DMS79 treated with DMSO at 0.1 percent for 48 hours (cell line): ENCODE measurements at regions not wholly inside any gene's neighbourhood (a gene's known extent, or its start where the extent isn't known, plus 50 kb on each side); places are given as distances from the start of the nearest gene placed in this dataset.

ENCODE experiments used
- DNase-seq: peaks from one replicate; lab custom pipeline; 2025; lab: John Stamatoyannopoulos, UW

DNA sequence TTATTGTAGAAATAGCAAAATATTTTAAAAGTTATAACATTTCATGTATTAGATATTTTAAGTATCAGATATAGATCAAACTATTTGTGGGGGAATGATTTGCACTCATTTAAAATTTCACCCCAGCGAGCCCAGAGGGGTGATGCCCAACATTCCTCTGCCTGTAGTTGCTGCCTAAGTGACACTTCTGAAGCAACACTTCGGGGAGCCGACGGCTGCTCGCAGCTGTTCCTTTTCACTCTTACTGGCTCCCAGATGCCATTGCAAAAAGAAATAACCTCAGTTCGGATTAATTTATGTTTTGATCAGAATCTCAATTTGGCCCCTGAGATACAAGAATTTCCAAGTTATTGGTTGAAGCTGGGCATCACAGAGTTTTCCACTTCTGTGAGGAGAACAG lies 603.8 kb downstream of the PLCL1 start:
- DNase-seq = no peak

DNA sequence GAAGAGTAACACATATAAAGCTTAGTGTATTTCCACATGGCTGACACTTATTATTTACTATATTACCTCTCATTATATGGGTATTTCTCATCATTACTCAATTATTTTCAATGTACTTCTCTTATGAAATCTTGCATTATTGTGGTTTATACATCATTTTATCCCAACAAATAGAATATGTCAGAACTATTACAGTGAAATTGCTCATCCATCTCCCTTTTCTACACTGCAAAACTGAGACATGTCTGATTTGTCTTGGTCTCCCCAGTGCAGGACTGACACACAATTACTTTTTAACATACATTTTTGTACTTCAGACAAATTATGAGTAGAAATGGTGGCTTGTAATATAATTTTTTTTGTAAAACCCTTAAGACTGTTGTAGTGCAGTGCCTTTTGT lies 600.9 kb downstream of the PLCL1 start:
- no peak for DNase-seq

DNA sequence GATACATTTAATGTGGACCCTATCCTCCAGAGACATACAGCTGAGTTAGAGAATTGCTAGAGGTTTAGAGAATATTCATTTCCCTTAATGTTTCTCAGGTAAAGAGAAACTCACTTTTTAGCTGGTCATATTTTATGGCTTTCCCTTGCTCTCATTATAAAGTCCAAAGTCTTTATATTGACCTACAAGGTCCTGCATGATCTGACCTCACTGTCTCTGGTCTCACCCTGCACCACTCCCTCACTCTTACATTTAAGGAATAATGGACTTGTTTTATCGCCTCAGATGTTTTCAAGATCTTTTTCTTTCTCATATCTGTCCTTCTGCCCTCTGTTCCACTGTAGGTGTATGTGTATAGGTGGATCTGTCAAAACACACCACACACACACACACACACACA lies 597.3 kb downstream of the PLCL1 start:
- DNase-seq = no peak

DNA sequence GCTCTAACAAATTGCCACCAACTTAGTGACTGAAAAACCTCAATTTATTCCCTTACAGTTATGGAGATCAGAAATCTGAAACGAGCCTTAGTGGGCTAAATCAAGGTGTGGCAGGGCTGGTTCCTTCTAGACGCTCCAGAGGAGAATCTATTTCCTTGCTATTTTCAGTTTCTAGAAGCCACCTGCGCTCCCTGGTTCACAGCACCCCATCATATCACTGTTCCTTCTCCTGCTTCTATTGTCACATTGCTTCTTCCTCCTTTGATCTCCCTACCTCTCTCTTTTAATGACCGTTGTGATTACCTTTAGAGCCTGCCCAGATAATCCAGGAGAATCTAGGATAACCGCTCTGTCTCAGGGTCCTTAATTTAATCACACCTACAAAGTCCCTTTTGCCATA lies 596.6 kb downstream of the PLCL1 start:
- no peak for DNase-seq

DNA sequence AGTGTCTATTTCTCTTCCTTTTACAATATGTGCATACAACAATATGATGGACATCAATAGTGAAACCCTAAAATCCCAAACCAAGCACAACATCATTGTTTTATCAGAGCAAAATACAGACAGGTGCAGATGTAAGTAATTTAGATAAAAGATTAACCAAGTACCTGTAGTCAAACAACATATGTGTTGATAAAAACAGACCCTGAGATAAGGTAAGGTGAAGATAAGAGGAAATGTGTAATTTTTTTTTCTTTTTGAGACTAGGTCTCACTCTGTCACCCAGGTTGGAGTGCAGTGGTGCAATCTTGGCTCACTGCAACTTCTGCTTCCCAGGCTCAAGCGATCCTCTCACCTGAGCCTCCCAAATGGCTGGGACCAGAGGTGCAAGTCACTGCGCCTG lies 589.8 kb downstream of the PLCL1 start:
- no peak for DNase-seq

DNA sequence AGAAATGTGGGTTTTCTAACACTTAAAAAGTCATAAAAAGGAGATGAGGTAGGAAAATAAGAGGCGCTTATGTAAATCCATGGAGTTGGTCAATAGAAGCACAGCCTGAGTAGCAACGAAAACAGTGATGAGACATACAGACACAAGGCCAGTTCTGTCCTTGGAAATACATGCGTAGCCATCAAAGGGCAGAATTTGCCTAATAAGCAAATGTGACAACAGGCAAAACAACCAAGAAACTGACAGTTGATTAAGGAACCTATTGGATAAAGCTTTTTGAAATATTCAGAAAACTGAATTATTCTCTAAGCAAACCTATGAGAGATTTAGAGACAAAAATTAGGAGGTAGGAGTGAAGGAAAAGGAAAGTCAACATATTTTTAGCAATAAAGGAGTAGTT lies 586.3 kb downstream of the PLCL1 start:
- no peak for DNase-seq

DNA sequence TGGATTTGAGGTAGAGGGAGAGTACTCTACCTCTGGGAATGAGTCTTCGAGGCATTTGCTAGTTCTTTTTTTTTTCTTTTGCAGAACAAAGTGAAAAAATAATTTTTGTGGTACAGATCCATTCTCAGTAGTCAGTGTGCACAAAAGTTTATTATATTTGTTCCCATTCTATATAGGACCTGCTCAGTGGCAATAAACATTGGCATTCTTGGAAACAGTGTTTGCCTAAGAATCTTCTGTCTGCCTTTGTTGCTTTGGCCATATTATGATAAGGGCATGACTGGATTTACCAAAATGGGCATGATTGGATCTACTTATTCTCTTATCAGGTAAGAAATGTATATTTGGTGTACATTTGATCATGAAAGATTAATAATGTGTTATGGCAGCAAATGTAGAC lies 583.3 kb downstream of the PLCL1 start:
- no peak for DNase-seq

DNA sequence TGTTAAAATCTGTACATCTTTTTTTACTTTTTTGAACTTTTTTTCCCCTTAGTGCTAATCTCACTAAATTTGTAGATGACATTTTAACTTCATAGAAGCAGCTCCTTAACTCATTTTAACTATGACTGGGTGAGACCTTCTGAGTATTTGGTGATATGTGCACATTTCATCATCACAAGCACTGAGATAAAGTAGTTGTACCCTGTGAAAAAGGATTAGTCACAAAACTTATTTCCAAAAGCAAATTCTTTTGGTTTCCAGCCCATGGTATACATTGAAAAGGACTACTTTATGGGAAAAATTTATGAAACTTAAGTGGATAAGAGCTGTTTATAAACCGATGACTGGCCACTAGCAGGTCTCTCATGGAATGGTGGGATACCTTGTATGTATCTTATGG lies 581.5 kb downstream of the PLCL1 start:
- DNase-seq = no peak

DNA sequence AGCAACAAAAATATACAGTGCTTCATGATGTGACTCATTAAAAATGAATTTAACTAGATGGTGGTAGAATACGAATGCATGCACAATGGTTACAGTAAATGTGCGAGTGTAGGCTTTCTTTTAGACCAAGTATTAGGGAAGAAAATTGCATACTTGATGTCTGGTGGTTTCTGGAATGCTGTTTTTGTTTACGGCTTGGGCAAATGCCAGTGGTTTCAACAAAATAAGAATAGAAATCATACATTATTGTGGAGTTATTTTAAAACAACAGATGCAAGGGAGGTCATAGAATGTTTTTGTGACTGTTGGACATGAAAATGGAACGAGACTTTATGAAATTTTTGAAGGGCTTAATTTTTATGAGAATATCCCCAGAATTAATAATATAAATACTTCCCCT lies 580.9 kb downstream of the PLCL1 start:
- DNase-seq = no peak

DNA sequence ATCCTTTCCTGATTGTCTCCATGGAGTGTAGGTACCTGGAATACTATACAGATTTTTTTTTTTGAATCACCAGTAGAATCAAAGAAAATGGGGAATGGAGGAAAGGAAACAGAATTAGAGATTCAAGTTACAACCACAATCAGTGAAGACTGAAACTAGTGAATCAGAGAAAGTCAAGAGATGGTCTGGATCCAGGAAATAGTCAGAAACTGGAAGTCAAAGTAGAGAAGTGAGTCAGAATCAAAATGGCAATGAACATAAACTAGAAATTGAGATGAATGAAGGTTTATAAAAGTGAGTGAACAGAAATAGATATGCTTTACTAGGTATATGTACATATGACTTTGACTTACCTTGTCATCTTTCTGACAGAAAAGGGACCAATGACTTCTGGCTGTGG lies 579.0 kb downstream of the PLCL1 start:
- no peak for DNase-seq

DNA sequence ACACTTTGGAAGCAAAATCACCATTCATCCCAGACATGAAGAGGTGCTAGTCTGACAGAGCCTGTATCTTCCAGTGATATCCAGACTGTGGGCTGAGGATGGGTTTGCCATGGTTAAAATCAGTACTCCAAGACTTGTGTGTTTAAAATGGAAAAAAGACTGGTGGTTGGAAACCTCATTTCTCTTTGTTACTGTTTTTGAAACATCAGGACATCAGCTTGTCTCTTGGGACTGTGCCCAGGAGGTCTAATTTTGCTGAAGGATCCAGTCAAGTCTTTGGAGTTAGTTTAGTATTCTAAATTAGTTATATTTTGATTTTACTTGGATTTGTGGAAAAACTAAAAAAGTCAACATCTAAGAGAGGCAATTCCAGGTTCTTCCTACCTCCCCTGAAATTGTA lies 578.4 kb downstream of the PLCL1 start:
- no peak for DNase-seq

DNA sequence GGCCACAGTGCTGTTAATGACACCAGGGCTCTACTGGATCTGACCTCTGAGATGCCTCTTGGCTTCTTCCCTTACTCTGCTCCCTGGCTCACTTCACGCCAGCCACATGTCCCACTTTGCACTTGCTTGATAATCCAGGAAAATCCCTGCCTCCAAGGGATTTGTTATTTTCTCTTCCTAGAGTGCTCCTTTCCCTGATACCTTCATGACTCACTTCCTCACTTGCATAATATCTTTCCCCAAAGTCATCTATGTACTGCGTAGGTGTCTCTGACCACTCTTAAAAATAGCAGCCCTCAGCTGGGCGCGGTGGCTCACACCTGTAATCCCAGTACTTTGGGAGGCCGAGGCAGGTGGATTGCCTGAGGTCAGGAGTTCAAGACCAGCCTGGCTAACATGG lies 572.3 kb downstream of the PLCL1 start:
- no peak for DNase-seq

DNA sequence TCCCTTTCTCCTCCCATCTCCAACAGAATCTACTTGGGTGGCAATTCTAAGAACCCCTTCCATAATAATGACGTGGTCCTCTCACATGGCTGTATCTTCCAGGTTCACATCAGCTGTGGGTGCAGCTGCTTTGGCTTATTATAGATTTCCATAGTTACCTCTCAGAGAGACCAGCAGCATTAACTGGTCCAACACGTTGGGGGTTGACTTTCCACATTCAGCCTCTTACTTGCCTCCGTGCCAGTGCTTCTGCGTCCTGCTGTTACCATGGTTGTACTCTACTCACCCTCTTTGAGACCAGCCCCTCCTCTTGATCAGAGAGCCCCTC lies 570.7 kb downstream of the PLCL1 start:
- no peak for DNase-seq

DNA sequence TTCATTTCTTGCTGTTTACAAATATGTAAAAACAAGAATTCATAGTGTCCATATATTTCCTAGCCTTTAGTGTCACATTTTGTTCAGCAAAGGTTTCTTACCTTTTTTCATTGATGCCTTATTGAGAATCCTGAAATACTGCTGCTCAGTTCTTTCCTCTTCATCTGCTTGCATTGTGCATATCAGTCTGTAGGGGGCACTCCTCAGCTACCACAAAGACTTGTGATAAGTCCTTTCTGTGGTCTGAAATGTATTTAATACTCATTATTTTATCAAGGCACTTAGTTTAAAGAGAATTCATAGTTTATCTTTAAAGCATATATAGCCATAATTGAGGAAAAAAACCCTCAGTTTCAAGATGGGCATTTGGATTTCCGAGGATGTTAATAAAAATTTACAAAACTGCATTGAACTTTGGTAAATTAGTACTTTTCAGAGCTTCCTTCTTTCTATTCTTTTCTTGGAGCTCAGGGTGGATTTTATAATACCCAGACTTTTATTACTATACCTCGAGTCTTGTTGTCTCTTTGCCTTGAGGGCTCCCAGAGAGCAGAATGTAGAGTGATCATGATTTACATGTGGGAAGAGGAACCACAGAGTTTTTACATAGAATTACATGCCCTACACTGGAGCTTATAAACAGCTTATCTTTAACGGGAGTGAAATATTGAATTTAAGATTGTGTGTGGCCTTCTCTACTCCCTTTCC lies 570.1 kb downstream of the PLCL1 start:
- DNase-seq = no peak

DNA sequence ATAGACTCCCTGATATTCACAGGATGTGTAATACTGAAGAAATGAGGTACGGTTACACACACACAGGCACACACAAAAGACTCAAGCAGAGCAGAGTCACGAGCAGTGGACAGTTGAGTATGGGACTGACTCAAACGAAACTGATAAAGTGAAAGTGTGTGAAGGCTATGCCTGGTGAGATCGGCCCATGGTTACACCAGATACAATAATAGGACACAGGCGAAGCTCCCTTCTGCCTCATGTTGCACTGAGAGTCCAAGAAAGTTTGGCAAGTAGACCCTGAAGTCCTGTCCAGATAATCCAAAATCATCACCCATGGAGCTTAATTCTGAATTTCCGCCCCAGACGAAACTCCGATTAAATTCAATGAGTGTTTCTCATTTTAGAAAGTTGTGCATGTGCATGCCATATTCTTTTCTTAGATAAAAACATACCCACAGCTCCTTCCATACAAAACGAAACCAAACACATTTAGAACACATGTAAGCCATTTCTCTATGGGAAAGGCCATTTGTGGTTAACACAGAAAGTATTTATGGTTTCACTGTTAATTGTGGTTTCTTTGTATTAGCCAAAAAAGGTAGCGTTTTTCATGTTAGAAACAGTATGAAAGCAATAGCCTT lies 567.6 kb downstream of the PLCL1 start:
- DNase-seq = no peak

DNA sequence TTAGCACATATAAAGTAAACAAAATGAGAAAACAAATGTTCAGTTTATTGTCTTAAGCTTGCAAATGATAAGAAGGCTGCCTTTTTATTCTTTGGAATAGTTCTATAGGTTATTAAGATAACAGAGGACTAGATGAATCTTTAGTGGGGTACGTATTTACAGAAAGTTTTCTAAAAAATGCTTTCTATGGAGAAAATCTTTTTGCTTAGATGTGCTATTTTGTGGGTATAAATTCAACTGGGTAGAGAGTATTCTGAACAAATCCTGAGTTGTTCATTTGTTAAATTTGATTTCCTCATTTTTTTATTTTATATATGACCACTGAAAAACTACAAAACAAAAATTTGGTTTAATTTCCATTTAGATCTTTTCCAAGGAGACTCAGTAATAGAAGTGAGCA lies 566.9 kb downstream of the PLCL1 start:
- DNase-seq = no peak

DNA sequence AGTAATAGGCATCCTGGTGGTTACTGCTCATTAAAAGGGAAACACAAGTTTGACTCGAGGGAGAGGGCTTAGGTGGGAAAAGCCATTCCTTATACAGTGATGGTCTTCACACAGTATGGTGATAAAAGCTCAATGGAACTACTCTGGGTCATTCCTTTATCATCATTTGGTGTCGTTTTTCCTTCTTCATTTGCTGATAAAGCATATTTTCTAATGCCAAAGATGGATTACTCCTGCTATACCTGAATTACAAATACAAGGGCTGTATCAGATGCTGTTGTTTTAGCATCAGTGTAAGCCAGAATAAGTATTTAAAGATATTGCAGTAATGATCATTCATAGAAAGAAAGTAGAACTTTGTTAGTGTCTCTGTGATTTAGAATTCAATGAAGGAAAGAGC lies 563.7 kb downstream of the PLCL1 start:
- DNase-seq = no peak

DNA sequence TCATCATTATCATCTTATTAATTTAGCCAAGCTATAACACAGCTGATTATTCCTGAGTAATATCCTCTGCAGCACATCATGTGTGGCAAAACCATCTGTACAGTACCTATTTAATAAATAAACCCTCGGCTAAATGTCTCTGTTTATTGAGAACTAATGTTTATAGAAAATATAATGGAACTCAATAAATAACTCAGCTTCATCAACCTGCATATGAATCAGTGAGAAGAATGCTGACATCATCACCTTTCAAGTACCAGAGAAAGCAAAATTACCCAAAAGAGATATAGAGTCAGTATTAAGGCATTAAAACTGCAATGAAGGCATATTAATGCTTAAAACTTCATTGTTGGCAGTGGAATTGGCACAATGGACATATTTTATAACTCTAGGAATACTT lies 558.3 kb downstream of the PLCL1 start:
- no peak for DNase-seq

DNA sequence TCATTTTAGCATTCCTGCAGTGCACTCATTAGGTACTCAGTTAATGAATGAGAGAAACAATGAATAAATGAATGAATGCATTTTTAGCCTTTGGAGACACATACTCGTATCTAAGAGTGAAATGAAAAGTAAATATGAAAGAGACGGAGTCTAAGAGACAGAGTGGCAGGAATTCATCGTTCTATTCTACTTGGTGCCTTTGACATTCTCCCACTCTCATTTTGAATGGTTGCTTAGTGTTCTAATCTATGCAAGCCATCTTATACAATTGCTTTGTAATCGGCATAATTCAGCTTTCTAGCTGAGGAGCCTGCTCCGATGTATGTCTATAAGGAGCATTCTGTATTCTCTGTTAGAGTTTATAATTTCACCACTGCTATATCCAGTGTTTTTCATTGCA lies 554.9 kb downstream of the PLCL1 start:
- DNase-seq = no peak

DNA sequence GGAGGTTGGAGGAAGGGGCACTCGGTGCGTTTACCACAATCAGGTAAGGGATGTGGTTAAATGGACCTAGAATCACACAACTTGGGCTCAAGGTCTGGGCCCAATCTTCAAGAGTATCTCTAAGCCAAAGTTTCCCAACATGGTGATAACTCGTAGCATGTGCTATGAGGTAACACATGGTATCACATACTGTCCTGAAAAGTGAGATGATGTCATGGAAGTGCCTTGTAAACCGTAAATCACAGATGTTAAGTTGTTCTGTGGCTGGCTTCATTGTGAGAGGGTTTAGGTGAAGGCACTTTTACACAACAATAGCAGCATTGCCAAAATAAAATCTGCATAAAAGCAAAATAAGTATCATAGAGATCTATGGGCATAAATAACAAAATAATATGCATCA lies 551.8 kb downstream of the PLCL1 start:
- no peak for DNase-seq

DNA sequence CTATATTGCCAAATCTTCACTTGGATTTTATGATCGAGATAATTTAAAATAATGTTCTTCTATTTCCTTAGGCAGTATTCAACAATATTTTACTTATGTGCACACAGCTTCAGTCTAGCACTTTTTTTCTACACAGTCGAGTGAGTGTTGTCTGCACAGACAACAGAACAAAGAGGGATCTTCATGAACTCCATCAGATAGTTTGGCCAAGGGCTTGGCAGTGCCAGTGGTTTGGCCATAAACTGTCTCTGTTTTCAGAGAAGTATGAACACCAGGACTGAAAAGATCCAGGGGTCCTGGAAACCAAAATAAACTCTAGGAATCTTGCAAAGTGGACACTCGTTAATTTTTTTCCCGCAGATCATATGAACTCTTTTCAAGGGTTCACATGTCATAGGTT lies 547.3 kb downstream of the PLCL1 start:
- no peak for DNase-seq

DNA sequence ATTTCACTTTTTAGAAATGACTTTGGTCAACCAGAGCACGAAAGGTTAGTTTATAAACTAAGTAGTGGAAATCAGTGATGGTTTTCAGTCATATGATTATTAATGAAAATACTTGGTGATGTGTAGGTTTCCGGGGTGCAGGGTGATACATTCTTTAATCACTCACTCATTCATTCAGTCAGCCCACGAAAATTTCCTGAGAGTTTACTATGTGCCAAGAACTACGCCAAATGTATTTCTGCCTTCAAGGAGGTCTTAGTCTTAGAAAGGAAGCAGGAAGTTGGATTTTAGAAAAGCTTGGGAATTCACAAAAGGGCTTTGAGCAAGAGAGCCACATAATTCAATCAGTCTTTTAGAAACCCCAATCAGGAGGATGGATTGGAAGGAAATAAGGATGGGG lies 543.6 kb downstream of the PLCL1 start:
- no peak for DNase-seq

DNA sequence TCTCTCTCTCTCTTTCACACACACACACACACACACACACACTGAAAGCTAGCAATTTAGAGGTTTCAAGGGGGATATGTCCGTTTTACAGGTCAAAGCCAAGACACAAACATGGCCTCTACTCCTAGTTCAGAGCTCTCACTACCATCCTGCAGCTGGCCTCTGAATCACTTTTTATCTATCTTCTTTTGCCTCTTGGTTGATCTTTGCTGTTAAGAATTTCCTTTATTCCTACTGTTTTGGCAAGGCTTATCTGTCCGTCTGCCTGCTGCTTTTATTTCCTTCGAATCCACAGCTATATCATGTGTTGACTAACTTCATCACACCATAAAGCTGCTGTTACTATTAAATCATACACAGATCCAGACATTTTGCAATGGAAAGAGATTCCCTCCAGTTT lies 543.0 kb downstream of the PLCL1 start:
- no peak for DNase-seq

DNA sequence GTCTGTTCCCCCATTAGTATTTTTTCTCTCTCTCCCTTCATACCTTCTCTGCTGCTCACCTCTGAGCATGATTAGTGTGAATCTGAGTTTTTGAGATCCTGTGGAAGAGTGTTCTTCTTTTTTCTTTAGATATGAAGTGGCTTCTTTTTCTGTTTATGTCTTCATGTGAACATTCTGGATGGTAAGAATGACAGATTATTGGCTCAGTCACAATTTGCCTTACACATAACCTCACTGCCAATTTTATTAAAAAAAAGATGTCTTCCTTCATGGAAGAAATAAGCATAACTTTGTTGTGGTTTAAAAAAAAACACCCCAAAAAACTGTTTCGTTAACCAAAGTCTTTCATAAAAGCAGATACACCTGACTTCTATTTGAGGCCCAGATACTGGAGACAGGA lies 539.1 kb downstream of the PLCL1 start:
- no peak for DNase-seq

DNA sequence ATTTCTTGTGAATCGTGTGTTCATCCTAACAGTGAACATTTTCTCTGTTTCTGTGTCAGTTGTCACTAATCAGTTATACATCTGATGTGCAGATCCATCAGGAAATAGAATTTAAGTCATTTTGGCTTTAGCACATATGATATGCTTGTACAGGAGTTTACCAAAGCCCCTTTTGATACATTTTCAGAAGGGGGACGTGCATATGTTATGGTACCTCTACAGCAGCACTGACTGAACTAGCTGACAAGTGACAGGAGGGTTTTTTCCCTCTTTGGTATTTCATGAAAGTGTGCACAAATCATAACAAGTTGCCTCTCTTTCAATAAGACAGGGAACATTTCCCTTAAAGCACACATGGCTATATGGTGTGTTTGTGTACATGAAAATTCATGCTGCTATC lies 536.5 kb downstream of the PLCL1 start:
- DNase-seq = no peak
